HepG2 (cell line): ENCODE measurements at regions not wholly inside any gene's neighbourhood (a gene's known extent, or its start where the extent isn't known, plus 50 kb on each side); places are given as distances from the start of the nearest gene placed in this dataset.

Experiments
- FOXM1 ChIP-seq: sonication (generic); formaldehyde crosslinking; IDR thresholded peaks from 2 replicates; pipeline ENCODE4 v1.5.0; 2020; ENCODE audit warnings: missing genetic modification reagents
- ZMAT5 ChIP-seq: sonication (generic); formaldehyde crosslinking; IDR thresholded peaks from 2 replicates; pipeline ENCODE4 v1.5.0; 2020; ENCODE audit warnings: mild to moderate bottlenecking, low read depth, missing genetic modification reagents, borderline replicate concordance
- ZNF274 ChIP-seq: sonication (generic); formaldehyde crosslinking; IDR thresholded peaks from 2 replicates; pipeline ENCODE4 v1.5.1; 2020; ENCODE audit warnings: mild to moderate bottlenecking, missing genetic modification reagents
- TF ChIP-seq, protein P1 (sequence below): sonication (generic); formaldehyde crosslinking; IDR thresholded peaks from 2 replicates; pipeline ENCODE4 v1.4.0; 2020; ENCODE audit warnings: mild to moderate bottlenecking, missing genetic modification reagents
- TF ChIP-seq, protein P2 (sequence below): sonication (generic); formaldehyde crosslinking; IDR thresholded peaks from 2 replicates; pipeline ENCODE4 v1.5.0; 2020; ENCODE audit warnings: mild to moderate bottlenecking, missing genetic modification reagents, moderate library complexity

DNA sequence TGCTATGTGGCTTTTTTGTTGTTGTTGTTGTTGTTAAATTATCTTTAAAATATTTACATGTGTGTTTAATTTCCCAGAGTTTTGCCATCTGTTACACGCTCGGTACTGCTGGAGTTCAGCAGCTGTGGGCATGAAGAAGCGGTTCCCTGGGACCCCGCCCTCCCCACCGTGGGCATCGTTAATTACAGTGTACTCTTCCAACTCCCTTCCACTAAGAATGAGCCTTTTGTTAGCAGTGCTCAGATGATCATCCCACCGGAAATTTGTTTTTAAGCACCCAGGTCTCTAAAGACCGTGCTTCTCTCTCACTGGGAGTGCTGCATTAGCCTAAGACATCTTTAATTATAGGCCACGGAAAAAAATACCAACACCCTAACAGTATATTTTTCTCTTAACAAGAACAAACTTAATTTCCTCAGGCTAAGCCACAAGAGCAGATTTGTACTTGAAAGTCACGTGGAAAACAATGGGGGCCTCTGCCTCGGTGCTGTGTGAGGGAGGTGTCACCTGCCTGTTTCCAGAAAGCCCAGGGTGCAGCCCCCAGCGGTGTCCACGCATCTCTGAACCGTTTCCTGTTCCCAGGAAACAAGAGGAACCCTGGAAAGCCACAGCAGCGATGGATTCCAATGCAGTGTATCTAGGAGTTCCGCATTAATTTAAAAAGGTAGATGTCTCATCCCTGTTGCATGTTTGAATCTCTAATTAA, 113.3 kb upstream of the FRMD1 start:
- TF ChIP-seq FOXM1 (CRISPR knock-in tag) = no peak
- TF ChIP-seq ZNF274 = no peak
- TF ChIP-seq, protein P1, sequence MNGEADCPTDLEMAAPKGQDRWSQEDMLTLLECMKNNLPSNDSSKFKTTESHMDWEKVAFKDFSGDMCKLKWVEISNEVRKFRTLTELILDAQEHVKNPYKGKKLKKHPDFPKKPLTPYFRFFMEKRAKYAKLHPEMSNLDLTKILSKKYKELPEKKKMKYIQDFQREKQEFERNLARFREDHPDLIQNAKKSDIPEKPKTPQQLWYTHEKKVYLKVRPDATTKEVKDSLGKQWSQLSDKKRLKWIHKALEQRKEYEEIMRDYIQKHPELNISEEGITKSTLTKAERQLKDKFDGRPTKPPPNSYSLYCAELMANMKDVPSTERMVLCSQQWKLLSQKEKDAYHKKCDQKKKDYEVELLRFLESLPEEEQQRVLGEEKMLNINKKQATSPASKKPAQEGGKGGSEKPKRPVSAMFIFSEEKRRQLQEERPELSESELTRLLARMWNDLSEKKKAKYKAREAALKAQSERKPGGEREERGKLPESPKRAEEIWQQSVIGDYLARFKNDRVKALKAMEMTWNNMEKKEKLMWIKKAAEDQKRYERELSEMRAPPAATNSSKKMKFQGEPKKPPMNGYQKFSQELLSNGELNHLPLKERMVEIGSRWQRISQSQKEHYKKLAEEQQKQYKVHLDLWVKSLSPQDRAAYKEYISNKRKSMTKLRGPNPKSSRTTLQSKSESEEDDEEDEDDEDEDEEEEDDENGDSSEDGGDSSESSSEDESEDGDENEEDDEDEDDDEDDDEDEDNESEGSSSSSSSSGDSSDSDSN (CRISPR knock-in tag) = no peak
- TF ChIP-seq ZMAT5 (CRISPR knock-in tag) = no peak
- TF ChIP-seq, protein P2, sequence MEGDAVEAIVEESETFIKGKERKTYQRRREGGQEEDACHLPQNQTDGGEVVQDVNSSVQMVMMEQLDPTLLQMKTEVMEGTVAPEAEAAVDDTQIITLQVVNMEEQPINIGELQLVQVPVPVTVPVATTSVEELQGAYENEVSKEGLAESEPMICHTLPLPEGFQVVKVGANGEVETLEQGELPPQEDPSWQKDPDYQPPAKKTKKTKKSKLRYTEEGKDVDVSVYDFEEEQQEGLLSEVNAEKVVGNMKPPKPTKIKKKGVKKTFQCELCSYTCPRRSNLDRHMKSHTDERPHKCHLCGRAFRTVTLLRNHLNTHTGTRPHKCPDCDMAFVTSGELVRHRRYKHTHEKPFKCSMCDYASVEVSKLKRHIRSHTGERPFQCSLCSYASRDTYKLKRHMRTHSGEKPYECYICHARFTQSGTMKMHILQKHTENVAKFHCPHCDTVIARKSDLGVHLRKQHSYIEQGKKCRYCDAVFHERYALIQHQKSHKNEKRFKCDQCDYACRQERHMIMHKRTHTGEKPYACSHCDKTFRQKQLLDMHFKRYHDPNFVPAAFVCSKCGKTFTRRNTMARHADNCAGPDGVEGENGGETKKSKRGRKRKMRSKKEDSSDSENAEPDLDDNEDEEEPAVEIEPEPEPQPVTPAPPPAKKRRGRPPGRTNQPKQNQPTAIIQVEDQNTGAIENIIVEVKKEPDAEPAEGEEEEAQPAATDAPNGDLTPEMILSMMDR (CRISPR knock-in tag) = no peak
